ENCODE measurements at regions not wholly inside any gene's neighbourhood (a gene's known extent, or its start where the extent isn't known, plus 50 kb on each side); places are given as distances from the start of the nearest gene placed in this dataset.
A peak's percentile ranks its signal among the peaks of the same experiment; 100 is the strongest.

GRCh38 chr10:33735464-33735923 is 401.0 kb upstream of the NRP1 start:
- no peak for DNase-seq (ENCODE audit: low spot score)

- no peak for DNase-seq (ENCODE audit: low spot score)
Observed at GRCh38 chr10:33734393-33735155, 400.1 kb upstream of the NRP1 start.

GRCh38 chr10:33733058-33733457 is 398.6 kb upstream of the NRP1 start:
- DNase-seq (ENCODE audit: low spot score) = no peak

GRCh38 chr10:33732161-33732680 is 397.8 kb upstream of the NRP1 start:
- no peak for DNase-seq (ENCODE audit: low spot score)

- DNase-seq (ENCODE audit: low spot score) = no peak
Observed at GRCh38 chr10:33731322-33731721, 396.9 kb upstream of the NRP1 start.

- no peak for DNase-seq (ENCODE audit: low spot score)
Observed at GRCh38 chr10:33725430-33725829, 391.0 kb upstream of the NRP1 start.

GRCh38 chr10:33723181-33723580 is 388.7 kb upstream of the NRP1 start:
- no peak for DNase-seq (ENCODE audit: low spot score)

GRCh38 chr10:33722067-33722466 is 387.6 kb upstream of the NRP1 start:
- no peak for DNase-seq (ENCODE audit: low spot score)

GRCh38 chr10:33721509-33721908 is 387.0 kb upstream of the NRP1 start:
- no peak for DNase-seq (ENCODE audit: low spot score)

- DNase-seq (ENCODE audit: low spot score) = no peak
Observed at GRCh38 chr10:33720161-33720560, 385.7 kb upstream of the NRP1 start.

GRCh38 chr10:33719005-33719703 is 384.7 kb upstream of the NRP1 start:
- DNase-seq (ENCODE audit: low spot score) = no peak

- DNase-seq (ENCODE audit: low spot score) = no peak
Observed at GRCh38 chr10:33716501-33717267, 382.2 kb upstream of the NRP1 start.

- no peak for DNase-seq (ENCODE audit: low spot score)
Observed at GRCh38 chr10:33715303-33715975, 381.0 kb upstream of the NRP1 start.

- DNase-seq (ENCODE audit: low spot score) = no peak
Observed at GRCh38 chr10:33712825-33713224, 378.4 kb upstream of the NRP1 start.

GRCh38 chr10:33710006-33710405 is 375.5 kb upstream of the NRP1 start:
- DNase-seq (ENCODE audit: low spot score) = no peak

- no peak for DNase-seq (ENCODE audit: low spot score)
Observed at GRCh38 chr10:33709008-33709753, 374.7 kb upstream of the NRP1 start.

- DNase-seq (ENCODE audit: low spot score) = no peak
Observed at GRCh38 chr10:33708561-33708960, 374.1 kb upstream of the NRP1 start.

- DNase-seq (ENCODE audit: low spot score) = peak; percentile 56
Observed at GRCh38 chr10:33706746-33707145, 372.3 kb upstream of the NRP1 start.

- peak; percentile 73 for DNase-seq (ENCODE audit: low spot score)
Observed at GRCh38 chr10:33706191-33706590, 371.7 kb upstream of the NRP1 start.

- DNase-seq (ENCODE audit: low spot score) = no peak
Observed at GRCh38 chr10:33704214-33704830, 369.9 kb upstream of the NRP1 start.

Data from AG08395 (cell line).